HG02623 (cell line): ENCODE measurements at regions not wholly inside any gene's neighbourhood (a gene's known extent, or its start where the extent isn't known, plus 50 kb on each side); places are given as distances from the start of the nearest gene placed in this dataset.

Experiments
- ATAC-seq: cut with Tn5 transposase; IDR thresholded peaks from one replicate; pipeline ENCODE4 v1.9.1; 2021; ENCODE audit warnings: moderate library complexity; ENCODE audit not compliant: unreplicated experiment

GRCh38 chr3:113094337-113095221, 103.8 kb downstream of the GTPBP8 start:
- ATAC-seq = no peak

- ATAC-seq = no peak
These were observed 105.6 kb downstream of the GTPBP8 start for GRCh38 chr3:113096188-113096892.

- ATAC-seq = no peak
These were observed 107.2 kb downstream of the GTPBP8 start for GRCh38 chr3:113097960-113098447.

- no peak for ATAC-seq
These were observed 109.3 kb downstream of the GTPBP8 start for GRCh38 chr3:113100063-113100462.

GRCh38 chr3:113103588-113103987, 107.8 kb upstream of the BOC start:
- ATAC-seq = no peak

- ATAC-seq = no peak
These were observed 106.8 kb upstream of the BOC start for GRCh38 chr3:113104357-113105092.

GRCh38 chr3:113105093-113105449, 106.3 kb upstream of the BOC start:
- no peak for ATAC-seq

- no peak for ATAC-seq
These were observed 105.2 kb upstream of the BOC start for GRCh38 chr3:113105966-113106660.

- ATAC-seq = no peak
These were observed 101.1 kb upstream of the BOC start for GRCh38 chr3:113110267-113110666.

- no peak for ATAC-seq
These were observed 100.2 kb upstream of the BOC start for GRCh38 chr3:113111011-113111707.

- no peak for ATAC-seq
These were observed 98.0 kb upstream of the BOC start for GRCh38 chr3:113113361-113113760.

GRCh38 chr3:113117511-113118234, 93.7 kb upstream of the BOC start:
- ATAC-seq = no peak

- no peak for ATAC-seq
These were observed 93.0 kb upstream of the BOC start for GRCh38 chr3:113118336-113118735.

- no peak for ATAC-seq
These were observed 87.0 kb upstream of the BOC start for GRCh38 chr3:113124256-113124830.

- no peak for ATAC-seq
These were observed 85.4 kb upstream of the BOC start for GRCh38 chr3:113125951-113126350.

- no peak for ATAC-seq
These were observed 82.9 kb upstream of the BOC start for GRCh38 chr3:113128386-113129015.

GRCh38 chr3:113129168-113129567, 82.2 kb upstream of the BOC start:
- ATAC-seq = no peak

- no peak for ATAC-seq
These were observed 78.8 kb upstream of the BOC start for GRCh38 chr3:113132571-113132996.

- ATAC-seq = no peak
These were observed 78.2 kb upstream of the BOC start for GRCh38 chr3:113133140-113133539.
